Lower leg skin (tissue), 3 donors: ENCODE measurements at regions not wholly inside any gene's neighbourhood (a gene's known extent, or its start where the extent isn't known, plus 50 kb on each side); places are given as distances from the start of the nearest gene placed in this dataset.

Experiments used
- POLR2A ChIP-seq, 2 donors: fragments of 450-650 bp; IDR thresholded peaks; one replicate each; pipeline ENCODE4 v1.6.1; 2016 to 2017; ENCODE audit warnings: antibody characterized with exemption in 2 of 2, mild to moderate bottlenecking in 1 of 2, moderate library complexity in 1 of 2
- TF ChIP-seq, protein P1 (sequence below), 3 donors: fragments of 450-650 bp; IDR thresholded peaks; one replicate each; pipeline ENCODE4 v1.5.1; 2016; ENCODE audit warnings: antibody characterized with exemption in 3 of 3, mild to moderate bottlenecking in 3 of 3, moderate library complexity in 2 of 3

- TF ChIP-seq, protein P1, sequence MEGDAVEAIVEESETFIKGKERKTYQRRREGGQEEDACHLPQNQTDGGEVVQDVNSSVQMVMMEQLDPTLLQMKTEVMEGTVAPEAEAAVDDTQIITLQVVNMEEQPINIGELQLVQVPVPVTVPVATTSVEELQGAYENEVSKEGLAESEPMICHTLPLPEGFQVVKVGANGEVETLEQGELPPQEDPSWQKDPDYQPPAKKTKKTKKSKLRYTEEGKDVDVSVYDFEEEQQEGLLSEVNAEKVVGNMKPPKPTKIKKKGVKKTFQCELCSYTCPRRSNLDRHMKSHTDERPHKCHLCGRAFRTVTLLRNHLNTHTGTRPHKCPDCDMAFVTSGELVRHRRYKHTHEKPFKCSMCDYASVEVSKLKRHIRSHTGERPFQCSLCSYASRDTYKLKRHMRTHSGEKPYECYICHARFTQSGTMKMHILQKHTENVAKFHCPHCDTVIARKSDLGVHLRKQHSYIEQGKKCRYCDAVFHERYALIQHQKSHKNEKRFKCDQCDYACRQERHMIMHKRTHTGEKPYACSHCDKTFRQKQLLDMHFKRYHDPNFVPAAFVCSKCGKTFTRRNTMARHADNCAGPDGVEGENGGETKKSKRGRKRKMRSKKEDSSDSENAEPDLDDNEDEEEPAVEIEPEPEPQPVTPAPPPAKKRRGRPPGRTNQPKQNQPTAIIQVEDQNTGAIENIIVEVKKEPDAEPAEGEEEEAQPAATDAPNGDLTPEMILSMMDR (IDR thresholded peaks at IDR 0.05), result no peak
- no peak for TF ChIP-seq POLR2A (IDR thresholded peaks at IDR 0.05)
Measured at GRCh38 chr10:120719333-120719732, 131.8 kb upstream of the WDR11 start.
